HepG2 (cell line): ENCODE measurements at regions not wholly inside any gene's neighbourhood (a gene's known extent, or its start where the extent isn't known, plus 50 kb on each side); places are given as distances from the start of the nearest gene placed in this dataset.

Source experiments
- ATAC-seq: fragments of 200-7000 bp; cut with Tn5 transposase; 3 replicates; pipeline ENCODE4 v1.9.1; 2020; ENCODE audit warnings: mild to moderate bottlenecking, moderate library complexity
- BruUV-seq: library from RNA; stranded (reverse); fragments of 400-500 nt; replicated peaks from 2 replicates; lab custom pipeline; 2021; lab: Mats Ljungman, UMichigan
- CTCF ChIA-PET: fragments of 300-600 bp; formaldehyde crosslinking; extraction: SDS; loops from one replicate; lab custom pipeline; 2021; ENCODE audit warnings: low total read pairs, inconsistent platforms, low intra/inter-chr PET ratio; lab: Yijun Ruan, JAX
- POLR2A ChIA-PET: fragments of 350-600 bp; sonication (Branson Sonifier 250); formaldehyde crosslinking; loops from one replicate; lab custom pipeline; 2020; ENCODE audit warnings: antibody characterized with exemption, inconsistent platforms; lab: Yijun Ruan, JAX
- DNase-seq: peaks from one replicate; pipeline ENCODE4 v3.0.0-alpha.2; 2015; ENCODE audit warnings: low spot score
- FAIRE-seq: peaks from 3 replicates; lab custom pipeline; 2011; peaks lifted over from hg19 to GRCh38; lab: Jason Lieb, UNC
- H2AFZ ChIP-seq: one replicate; pipeline ENCODE4 v1.6.1; 2011; ENCODE audit warnings: low read length, inconsistent platforms
- H3K27ac ChIP-seq: fragments of 300-600 bp; 3 replicates; pipeline ENCODE4 v1.8.0; 2011; ENCODE audit warnings: mixed run types, mild to moderate bottlenecking, mixed read lengths, low read length, inconsistent platforms; ENCODE audit not compliant: insufficient read depth; ENCODE audit errors: extremely low read length
- H3K27me3 ChIP-seq, 2 experiments: fragments of 200-600 bp in 1 of 2; 2 replicates in 1 of 2; 3 replicates in 1 of 2; pipeline versions ENCODE4 v1.6.0 to v1.8.0; 2011; ENCODE audit warnings: low read length in 2 of 2, mild to moderate bottlenecking in 2 of 2, moderate library complexity in 2 of 2, inconsistent platforms in 1 of 2; ENCODE audit not compliant: insufficient read depth in 2 of 2, control insufficient read depth in 1 of 2
- H3K36me3 ChIP-seq, 2 experiments: fragments of 200-600 bp in 1 of 2; replicated peaks in 1 of 2; 2 replicates in 1 of 2; 3 replicates in 1 of 2; pipeline versions ENCODE4 v1.5.1 to v1.8.0; 2011; ENCODE audit warnings: low read length in 2 of 2, inconsistent platforms in 1 of 2; ENCODE audit not compliant: insufficient read depth in 2 of 2, control insufficient read depth in 1 of 2
- H3K4me1 ChIP-seq: 2 replicates; pipeline ENCODE4 v1.5.1; 2012; ENCODE audit warnings: low read length, inconsistent platforms; ENCODE audit not compliant: insufficient read depth
- H3K4me2 ChIP-seq: 2 replicates; pipeline ENCODE4 v1.6.0; 2011; ENCODE audit warnings: low read depth, low read length, inconsistent platforms
- H3K4me3 ChIP-seq, 3 experiments: fragments of 200-600 bp in 1 of 3; sonication (generic), shearing (Covaris generic) in 1 of 3; replicated peaks in 1 of 3; 2 replicates each; pipeline ENCODE4 v1.5.1; 2011 to 2016; ENCODE audit warnings: low read length in 3 of 3, inconsistent platforms in 2 of 3, low read depth in 2 of 3, mild to moderate bottlenecking in 2 of 3, control low read depth in 1 of 3, mixed read lengths in 1 of 3; ENCODE audit not compliant: insufficient read depth in 1 of 3
- H3K79me2 ChIP-seq: one replicate; pipeline ENCODE4 v1.6.1; 2011; ENCODE audit warnings: low read length, inconsistent platforms; ENCODE audit not compliant: insufficient read depth
- H3K9ac ChIP-seq: 2 replicates; pipeline ENCODE4 v1.6.0; 2011; ENCODE audit warnings: mild to moderate bottlenecking, low read depth, low read length, inconsistent platforms; ENCODE audit not compliant: insufficient read depth
- H3K9me3 ChIP-seq: 2 replicates; pipeline ENCODE4 v1.5.1; 2012; ENCODE audit warnings: mild to moderate bottlenecking, low read length
- H4K20me1 ChIP-seq: 2 replicates; pipeline ENCODE4 v1.6.0; 2011; ENCODE audit warnings: inconsistent platforms, mild to moderate bottlenecking, low read length, moderate library complexity; ENCODE audit not compliant: insufficient read depth
- ARID5B ChIP-seq: IDR thresholded peaks from 2 replicates; pipeline ENCODE4 v1.4.0; 2020; ENCODE audit warnings: mild to moderate bottlenecking, missing genetic modification reagents
- CEBPZ ChIP-seq: IDR thresholded peaks from 2 replicates; pipeline ENCODE4 v1.6.1; 2012; ENCODE audit warnings: low read length, improper control_type of control experiment
- HOXA3 ChIP-seq: sonication (generic); formaldehyde crosslinking; IDR thresholded peaks from 2 replicates; pipeline ENCODE4 v1.5.0; 2020; ENCODE audit warnings: missing genetic modification reagents
- ONECUT2 ChIP-seq: sonication (generic); formaldehyde crosslinking; IDR thresholded peaks from 2 replicates; pipeline ENCODE4 v1.4.0; 2020; ENCODE audit warnings: missing genetic modification reagents
- TAF1 ChIP-seq: sonication (generic); formaldehyde crosslinking; IDR thresholded peaks from 2 replicates; pipeline ENCODE4 v1.4.0; 2020; ENCODE audit warnings: missing genetic modification reagents
- ZNF124 ChIP-seq: sonication (generic); formaldehyde crosslinking; IDR thresholded peaks from 2 replicates; pipeline ENCODE4 v1.4.0; 2020; ENCODE audit warnings: missing genetic modification reagents
- ZNF143 ChIP-seq: sonication (generic); formaldehyde crosslinking; IDR thresholded peaks from 2 replicates; pipeline ENCODE4 v1.4.0; 2020; ENCODE audit warnings: missing genetic modification reagents
- ZNF543 ChIP-seq: sonication (generic); formaldehyde crosslinking; IDR thresholded peaks from 2 replicates; pipeline ENCODE4 v1.4.0; 2020; ENCODE audit warnings: mild to moderate bottlenecking, missing genetic modification reagents
- ZNF713 ChIP-seq: sonication (generic); formaldehyde crosslinking; IDR thresholded peaks from 2 replicates; pipeline ENCODE4 v1.4.0; 2020; ENCODE audit warnings: mild to moderate bottlenecking, missing genetic modification reagents
- ZNF879 ChIP-seq: sonication (generic); formaldehyde crosslinking; IDR thresholded peaks from 2 replicates; pipeline ENCODE4 v1.8.1; 2023; ENCODE audit warnings: missing genetic modification reagents
- WGBS: methylation state at CpG from one replicate; pipeline ENCODE4 v1.1.6; 2017; ENCODE audit warnings: low lambda C conversion rate; 5-methylcytosine and 5-hydroxymethylcytosine counted together
- in situ Hi-C: cut with HindIII; loops from 2 replicates; pipeline ENCODE4 v1.10.0; 2017; ENCODE audit warnings: low pct_unique_long_range_greater_than_20kb; ENCODE audit not compliant: extremely low pct_ligation_motif_present
- intact Hi-C: fragments of 100-400 bp; cut with micrococcal nuclease; formaldehyde crosslinking; loops from one replicate; pipeline ENCODE4 v1.10.0; 2022; ENCODE audit not compliant: unreplicated experiment
- TF ChIP-seq, protein P1 (sequence below): sonication (generic); formaldehyde crosslinking; IDR thresholded peaks from 2 replicates; pipeline ENCODE4 v1.5.0; 2020; ENCODE audit warnings: missing genetic modification reagents, mild to moderate bottlenecking, borderline replicate concordance

GRCh38 chr2:111705239-111705638, 178.8 kb downstream of the ANAPC1 start:
- no peak overlapping the region for H3K27ac ChIP-seq
- 0 out of 6 replicates have a peak overlapping the region, but pooled peaks of 1 of the 3 experiments have one; percentile 8 for H3K4me3 ChIP-seq
- peak overlapping the region; percentile 61 for H3K4me2 ChIP-seq
- no peaks in the 10 kb centered on the region for H3K36me3 ChIP-seq
- CTCF ChIA-PET: no interaction called here
- no peaks in the 10 kb centered on the region for H3K9me3 ChIP-seq
- peak overlapping the region; percentile 23; the same call in 1 of the 2 replicates for H3K9ac ChIP-seq
- DNase-seq (no peak), ATAC-seq (no peak), FAIRE-seq (no peak)
- TF ChIP-seq, protein P1, sequence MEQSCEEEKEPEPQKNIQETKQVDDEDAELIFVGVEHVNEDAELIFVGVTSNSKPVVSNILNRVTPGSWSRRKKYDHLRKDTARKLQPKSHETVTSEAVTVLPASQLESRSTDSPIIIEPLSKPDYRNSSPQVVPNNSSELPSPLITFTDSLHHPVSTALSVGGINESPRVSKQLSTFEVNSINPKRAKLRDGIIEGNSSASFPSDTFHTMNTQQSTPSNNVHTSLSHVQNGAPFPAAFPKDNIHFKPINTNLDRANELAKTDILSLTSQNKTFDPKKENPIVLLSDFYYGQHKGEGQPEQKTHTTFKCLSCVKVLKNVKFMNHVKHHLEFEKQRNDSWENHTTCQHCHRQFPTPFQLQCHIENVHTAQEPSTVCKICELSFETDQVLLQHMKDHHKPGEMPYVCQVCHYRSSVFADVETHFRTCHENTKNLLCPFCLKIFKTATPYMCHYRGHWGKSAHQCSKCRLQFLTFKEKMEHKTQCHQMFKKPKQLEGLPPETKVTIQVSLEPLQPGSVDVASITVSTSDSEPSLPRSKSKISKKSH: no peak
- TF ChIP-seq ZNF124 (CRISPR knock-in tag) (no peak), ZNF543 (CRISPR knock-in tag) (no peak), HOXA3 (no peak), ZNF879 (CRISPR knock-in tag) (no peak), ZNF143 (CRISPR knock-in tag) (no peak), ZNF713 (no peak), TAF1 (CRISPR knock-in tag) (no peak), CEBPZ (no peak), ARID5B (no peak), ONECUT2 (no peak)
- in situ Hi-C loops: no loop called here
- WGBS: 15% methylated on average over 7 of the region's 7 CpGs
- no peaks in the 10 kb centered on the region for H3K79me2 ChIP-seq
- no TSS peak for BruUV-seq
- POLR2A ChIA-PET: no interaction called here
- H3K4me1 ChIP-seq: peaks cover 48% of the 10 kb centered on the region
- H3K27me3 ChIP-seq: peaks cover 0 to 9% of the 10 kb centered on the region in 2 experiments; a peak in 4 of 5 replicates
- H4K20me1 ChIP-seq: no peaks in the 10 kb centered on the region
- intact Hi-C loops: no loop called here
- H2AFZ ChIP-seq: no peak overlapping the region
